Choroid plexus epithelial cell (primary cell): ENCODE measurements at regions not wholly inside any gene's neighbourhood (a gene's known extent, or its start where the extent isn't known, plus 50 kb on each side); places are given as distances from the start of the nearest gene placed in this dataset.

ENCODE experiments used
- DNase-seq: peaks from one replicate; pipeline ENCODE4 v3.0.0-alpha.2; 2010; ENCODE audit warnings: low read depth
- H3K4me3 ChIP-seq: 2 replicates; pipeline ENCODE4 v1.5.1; 2011; ENCODE audit warnings: low read depth, mild to moderate bottlenecking, control low read depth, low read length, moderate library complexity
- CTCF ChIP-seq: conservative IDR thresholded peaks from 2 replicates; pipeline ENCODE4 v1.5.1; 2011; ENCODE audit warnings: low read depth, mild to moderate bottlenecking, control low read depth, inconsistent platforms, low read length, moderate library complexity

GRCh38 chr2:122927710-122928557 is 1097.2 kb upstream of the CNTNAP5 start:
- DNase-seq = no peak
- TF ChIP-seq CTCF = no peak

GRCh38 chr2:122929347-122929746 is 1095.7 kb upstream of the CNTNAP5 start:
- no peak for DNase-seq
- no peak overlapping the region for H3K4me3 ChIP-seq

More at GRCh38 chr2:122927710-122928557, 1097.2 kb upstream of the CNTNAP5 start:
- H3K4me3 ChIP-seq = no peak overlapping the region

GRCh38 chr2:122935506-122935905 is 1089.6 kb upstream of the CNTNAP5 start:
- TF ChIP-seq CTCF = no peak
- H3K4me3 ChIP-seq = no peak overlapping the region
- no peak for DNase-seq

More at GRCh38 chr2:122929347-122929746, 1095.7 kb upstream of the CNTNAP5 start:
- TF ChIP-seq CTCF = no peak

GRCh38 chr2:122939796-122940195 is 1085.3 kb upstream of the CNTNAP5 start:
- TF ChIP-seq CTCF = no peak
- DNase-seq = no peak
- no peak overlapping the region for H3K4me3 ChIP-seq

GRCh38 chr2:122949523-122949922 is 1075.6 kb upstream of the CNTNAP5 start:
- DNase-seq = no peak
- TF ChIP-seq CTCF = no peak
- H3K4me3 ChIP-seq = no peak overlapping the region

GRCh38 chr2:122955776-122956175 is 1069.3 kb upstream of the CNTNAP5 start:
- no peak overlapping the region for H3K4me3 ChIP-seq
- no peak for DNase-seq
- no peak for TF ChIP-seq CTCF
